DND-41 (cell line): ENCODE measurements at regions not wholly inside any gene's neighbourhood (a gene's known extent, or its start where the extent isn't known, plus 50 kb on each side); places are given as distances from the start of the nearest gene placed in this dataset.

Source experiments
- ATAC-seq: fragments of 200-7000 bp; cut with Tn5 transposase; 3 replicates; pipeline ENCODE4 v1.9.1; 2021; ENCODE audit warnings: low read depth; ENCODE audit not compliant: insufficient read depth
- DNase-seq: peaks from one replicate; pipeline ENCODE4 v3.0.0-alpha.2; 2020
- H2AFZ ChIP-seq: 2 replicates; pipeline ENCODE4 v1.6.0; 2012; ENCODE audit warnings: low read depth, low read length
- H3K27ac ChIP-seq: 2 replicates; pipeline ENCODE4 v1.5.1; 2012; ENCODE audit warnings: low read length, inconsistent platforms
- H3K27me3 ChIP-seq: fragments of 200-600 bp; sonication (generic); 2 replicates; pipeline ENCODE4 v1.6.0; 2012; ENCODE audit warnings: low read length, mild to moderate bottlenecking, inconsistent platforms; ENCODE audit not compliant: insufficient read depth, poor library complexity
- H3K36me3 ChIP-seq: 2 replicates; pipeline ENCODE4 v1.5.1; 2012; ENCODE audit warnings: low read length, inconsistent platforms; ENCODE audit not compliant: insufficient read depth
- H3K4me1 ChIP-seq: 2 replicates; pipeline ENCODE4 v1.5.1; 2012; ENCODE audit warnings: mild to moderate bottlenecking, low read length; ENCODE audit not compliant: insufficient read depth
- H3K4me2 ChIP-seq: 2 replicates; pipeline ENCODE4 v1.6.0; 2012; ENCODE audit warnings: mild to moderate bottlenecking, moderate library complexity, low read length, inconsistent platforms; ENCODE audit not compliant: insufficient read depth
- H3K4me3 ChIP-seq, 2 experiments: fragments of 200-600 bp in 1 of 2; shearing (Covaris generic) in 1 of 2; 2 replicates each; pipeline ENCODE4 v1.5.1; 2012 to 2016; ENCODE audit warnings: inconsistent platforms in 2 of 2, low read length in 2 of 2, mild to moderate bottlenecking in 2 of 2, low read depth in 1 of 2, moderate library complexity in 1 of 2
- H3K79me2 ChIP-seq: 2 replicates; pipeline ENCODE4 v1.6.0; 2012; ENCODE audit warnings: low read length, inconsistent platforms; ENCODE audit not compliant: insufficient read depth
- H3K9ac ChIP-seq: 2 replicates; pipeline ENCODE4 v1.6.0; 2012; ENCODE audit warnings: low read depth, mild to moderate bottlenecking, inconsistent platforms, low read length, moderate library complexity
- H3K9me3 ChIP-seq: 2 replicates; pipeline ENCODE4 v1.5.1; 2012; ENCODE audit warnings: low read length, moderate library complexity, mild to moderate bottlenecking, inconsistent platforms; ENCODE audit not compliant: insufficient read depth, severe bottlenecking
- H4K20me1 ChIP-seq: 2 replicates; pipeline ENCODE4 v1.6.0; 2012; ENCODE audit warnings: low read length; ENCODE audit not compliant: insufficient read depth
- EZH2 ChIP-seq: IDR thresholded peaks from 3 replicates; pipeline ENCODE4 v1.6.1; 2012; ENCODE audit warnings: borderline replicate concordance, low read depth, mild to moderate bottlenecking, moderate library complexity, low read length, inconsistent platforms; ENCODE audit not compliant: severe bottlenecking
- TF ChIP-seq, protein P1 (sequence below): IDR thresholded peaks from 2 replicates; pipeline ENCODE4 v1.5.1; 2012; ENCODE audit warnings: borderline replicate concordance, low read length, moderate library complexity, mild to moderate bottlenecking; ENCODE audit not compliant: poor library complexity, severe bottlenecking; ENCODE audit errors: extremely low read depth

DNA sequence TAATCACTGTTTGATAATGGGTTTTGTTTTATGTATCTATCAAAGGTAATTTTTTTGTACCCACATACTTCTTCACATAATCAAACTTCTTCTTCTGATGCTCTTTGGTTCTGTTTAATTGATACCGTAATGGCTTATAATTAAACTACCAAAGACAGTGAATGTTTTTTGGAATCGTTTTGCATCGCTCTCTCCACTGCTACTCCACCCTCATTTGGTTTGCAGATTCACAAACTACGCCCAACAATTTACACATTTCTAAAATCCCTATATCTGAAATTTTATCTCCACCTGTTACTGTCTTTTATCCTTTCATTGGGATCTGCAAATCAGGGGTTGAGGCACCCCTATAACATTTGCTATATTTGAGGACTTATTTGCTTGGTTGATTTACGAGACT is 319.6 kb downstream of the RWDD3 start:
- DNase-seq (no peak), ATAC-seq (no peak)
- Histone ChIP-seq H3K9ac (no peak overlapping the region), H3K4me1 (no peaks in the 10 kb centered on the region), H3K9me3 (no peaks in the 10 kb centered on the region), H3K27me3 (no peaks in the 10 kb centered on the region), H3K79me2 (no peaks in the 10 kb centered on the region), H2AFZ (no peak overlapping the region), H4K20me1 (no peaks in the 10 kb centered on the region), H3K36me3 (no peaks in the 10 kb centered on the region), H3K27ac (no peak overlapping the region), H3K4me2 (no peak overlapping the region), H3K4me3 (no peak overlapping the region)
- TF ChIP-seq, protein P1, sequence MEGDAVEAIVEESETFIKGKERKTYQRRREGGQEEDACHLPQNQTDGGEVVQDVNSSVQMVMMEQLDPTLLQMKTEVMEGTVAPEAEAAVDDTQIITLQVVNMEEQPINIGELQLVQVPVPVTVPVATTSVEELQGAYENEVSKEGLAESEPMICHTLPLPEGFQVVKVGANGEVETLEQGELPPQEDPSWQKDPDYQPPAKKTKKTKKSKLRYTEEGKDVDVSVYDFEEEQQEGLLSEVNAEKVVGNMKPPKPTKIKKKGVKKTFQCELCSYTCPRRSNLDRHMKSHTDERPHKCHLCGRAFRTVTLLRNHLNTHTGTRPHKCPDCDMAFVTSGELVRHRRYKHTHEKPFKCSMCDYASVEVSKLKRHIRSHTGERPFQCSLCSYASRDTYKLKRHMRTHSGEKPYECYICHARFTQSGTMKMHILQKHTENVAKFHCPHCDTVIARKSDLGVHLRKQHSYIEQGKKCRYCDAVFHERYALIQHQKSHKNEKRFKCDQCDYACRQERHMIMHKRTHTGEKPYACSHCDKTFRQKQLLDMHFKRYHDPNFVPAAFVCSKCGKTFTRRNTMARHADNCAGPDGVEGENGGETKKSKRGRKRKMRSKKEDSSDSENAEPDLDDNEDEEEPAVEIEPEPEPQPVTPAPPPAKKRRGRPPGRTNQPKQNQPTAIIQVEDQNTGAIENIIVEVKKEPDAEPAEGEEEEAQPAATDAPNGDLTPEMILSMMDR, result no peak
- TF ChIP-seq EZH2, result no peak

DNA sequence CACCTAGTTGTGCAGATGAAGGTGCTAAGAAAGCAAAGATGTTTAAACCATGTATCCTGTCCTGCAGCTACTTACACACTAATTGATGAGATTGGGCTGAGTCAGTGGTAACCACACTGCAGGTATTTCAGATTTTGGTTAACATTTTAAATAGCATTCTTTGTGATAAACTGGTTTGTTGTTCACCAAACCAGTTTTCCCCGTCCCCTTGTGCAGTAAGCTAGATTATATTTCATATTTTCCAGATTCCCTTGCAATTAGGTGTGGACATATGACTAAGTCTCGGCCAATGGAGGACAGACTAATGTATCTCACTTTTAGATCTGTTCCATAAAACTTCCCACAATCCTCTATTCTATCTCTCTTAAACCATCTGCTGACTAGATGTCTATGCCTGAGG is 320.4 kb downstream of the RWDD3 start:
- Histone ChIP-seq H4K20me1 (no peaks in the 10 kb centered on the region), H3K4me3 (no peak overlapping the region), H3K4me2 (no peak overlapping the region), H3K27ac (no peak overlapping the region), H3K9me3 (no peaks in the 10 kb centered on the region), H3K9ac (no peak overlapping the region), H3K4me1 (no peaks in the 10 kb centered on the region), H3K27me3 (no peaks in the 10 kb centered on the region), H3K36me3 (no peaks in the 10 kb centered on the region), H3K79me2 (no peaks in the 10 kb centered on the region), H2AFZ (no peak overlapping the region)
- TF ChIP-seq, protein P1, result no peak
- TF ChIP-seq EZH2, result no peak
- DNase-seq (no peak), ATAC-seq (no peak)

DNA sequence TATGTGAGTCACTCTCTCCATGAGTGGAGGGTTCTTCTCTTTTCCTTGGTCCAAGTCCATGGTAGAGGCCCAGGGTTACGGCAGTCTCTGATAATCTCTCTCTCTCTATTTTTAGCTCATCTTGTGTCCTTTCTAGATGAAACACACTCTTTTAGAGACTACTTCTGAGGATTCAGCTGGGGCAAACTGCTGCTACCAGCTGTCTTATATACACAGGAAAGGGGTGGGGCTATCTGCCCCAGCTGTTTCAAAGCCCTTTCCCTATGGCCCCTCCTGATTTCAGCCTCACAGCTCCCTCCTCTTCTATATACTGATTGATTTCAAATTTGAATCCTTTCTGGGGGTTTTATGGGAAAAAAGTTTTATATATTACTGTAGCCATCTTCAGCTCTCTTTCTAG is 324.8 kb downstream of the RWDD3 start:
- H2AFZ ChIP-seq, result no peak overlapping the region
- no peak overlapping the region for H3K9ac ChIP-seq
- no peak overlapping the region for H3K4me3 ChIP-seq
- H3K79me2 ChIP-seq, result no peaks in the 10 kb centered on the region
- no peaks in the 10 kb centered on the region for H3K27me3 ChIP-seq
- no peak overlapping the region for H3K4me2 ChIP-seq
- H3K4me1 ChIP-seq, result no peaks in the 10 kb centered on the region
- TF ChIP-seq, protein P1, result no peak
- TF ChIP-seq EZH2, result no peak
- H3K27ac ChIP-seq, result no peak overlapping the region
- ATAC-seq (no peak), DNase-seq (no peak)
- no peaks in the 10 kb centered on the region for H4K20me1 ChIP-seq
- no peaks in the 10 kb centered on the region for H3K9me3 ChIP-seq
- no peaks in the 10 kb centered on the region for H3K36me3 ChIP-seq

DNA sequence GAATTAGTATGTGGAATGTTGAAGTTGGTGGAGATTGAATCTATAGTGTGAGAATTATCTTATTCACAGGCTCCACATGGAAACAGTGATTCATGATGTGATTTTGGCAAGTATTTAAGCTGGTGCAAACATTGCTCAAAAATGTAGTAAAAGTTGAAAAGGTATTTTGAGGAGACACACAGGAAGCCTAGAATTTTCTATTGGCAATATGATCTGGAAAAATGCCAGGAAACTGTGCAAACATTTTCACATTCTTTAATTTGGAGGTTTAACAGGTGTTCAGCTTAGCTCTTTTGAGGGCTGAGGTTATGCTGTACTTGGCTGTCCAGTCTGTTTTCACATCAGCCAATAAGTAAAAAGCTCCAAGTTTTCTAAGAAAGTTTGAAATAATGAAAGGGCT is 327.3 kb downstream of the RWDD3 start:
- TF ChIP-seq EZH2, result no peak
- TF ChIP-seq, protein P1, result no peak
- no peaks in the 10 kb centered on the region for H4K20me1 ChIP-seq
- no peak for DNase-seq
- no peak overlapping the region for H3K9ac ChIP-seq
- H3K9me3 ChIP-seq, result no peaks in the 10 kb centered on the region
- H3K79me2 ChIP-seq, result no peaks in the 10 kb centered on the region
- no peak overlapping the region for H3K27ac ChIP-seq
- H3K36me3 ChIP-seq, result no peaks in the 10 kb centered on the region
- no peak overlapping the region for H2AFZ ChIP-seq
- no peak overlapping the region for H3K4me2 ChIP-seq
- no peaks in the 10 kb centered on the region for H3K4me1 ChIP-seq
- no peak for ATAC-seq
- H3K27me3 ChIP-seq, result no peaks in the 10 kb centered on the region
- H3K4me3 ChIP-seq, result no peak overlapping the region
